ENCODE measurements at regions not wholly inside any gene's neighbourhood (a gene's known extent, or its start where the extent isn't known, plus 50 kb on each side); places are given as distances from the start of the nearest gene placed in this dataset.

- Histone ChIP-seq H3K9ac (ENCODE audit: low read length) (no peak overlapping the region), H3K79me2 (ENCODE audit: low read length) (no peaks in the 10 kb centered on the region), H4K20me1 (ENCODE audit: insufficient read depth, low read length) (no peaks in the 10 kb centered on the region), H3K27ac (ENCODE audit: low read length) (no peak overlapping the region), H3K9me2 (replicated peaks; ENCODE audit: insufficient read depth, low read length) (no peaks in the 10 kb centered on the region), H3K9me3 (replicated peaks; ENCODE audit: insufficient read depth, low read length) (no peaks in the 10 kb centered on the region), H3K4me2 (ENCODE audit: low read depth, low read length) (no peak overlapping the region), H3K36me3 (replicated peaks; ENCODE audit: insufficient read depth, low read length) (no peaks in the 10 kb centered on the region), H3K4me3 (ENCODE audit: low read length) (no peak overlapping the region), H3F3A (ENCODE audit: insufficient read depth, low read length) (no peaks in the 10 kb centered on the region), H2AFZ (ENCODE audit: low read length) (no peak overlapping the region), H3K27me3 (replicated peaks; ENCODE audit: insufficient read depth, low read length) (no peaks in the 10 kb centered on the region), H3K4me1 (ENCODE audit: low read length) (no peaks in the 10 kb centered on the region)
- DNase-seq: no peak
- TF ChIP-seq CTCF (IDR thresholded peaks at IDR 0.05; ENCODE audit: low read length): no peak
- no peak for TF ChIP-seq EZH2phosphoT487 (IDR thresholded peaks at IDR 0.05; ENCODE audit: low read length)
- TF ChIP-seq EZH2 (optimal IDR thresholded peaks at IDR 0.05; ENCODE audit: low read depth, low read length): no peak
Measured at GRCh38 chr9:79801459-79801858, 229.7 kb downstream of the TLE4 start.

DNA sequence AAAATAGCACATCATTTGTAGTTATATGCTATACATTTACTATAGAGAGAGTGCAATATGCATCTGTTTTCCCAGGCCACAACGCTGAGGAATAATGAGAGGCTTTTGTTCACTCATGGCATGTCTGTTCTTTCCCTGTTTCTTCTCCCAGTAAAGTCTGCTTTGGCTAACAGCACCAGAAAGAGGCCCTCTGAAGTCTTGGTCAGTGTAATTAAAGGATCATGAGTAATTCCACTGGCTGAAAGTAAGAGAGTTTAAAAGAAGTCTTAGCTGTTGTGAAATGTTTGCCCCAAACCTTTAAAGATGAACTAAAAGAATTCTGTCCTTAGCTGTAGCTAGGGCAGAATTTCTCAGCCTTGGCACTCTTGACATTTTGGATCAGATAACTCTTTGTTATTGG is 228.8 kb downstream of the TLE4 start:
- H3K9ac ChIP-seq (ENCODE audit: low read length): no peak overlapping the region
- H4K20me1 ChIP-seq (ENCODE audit: insufficient read depth, low read length): no peaks in the 10 kb centered on the region
- no peaks in the 10 kb centered on the region for H3K9me3 ChIP-seq (replicated peaks; ENCODE audit: insufficient read depth, low read length)
- H3K9me2 ChIP-seq (replicated peaks; ENCODE audit: insufficient read depth, low read length): no peaks in the 10 kb centered on the region
- no peaks in the 10 kb centered on the region for H3K79me2 ChIP-seq (ENCODE audit: low read length)
- no peak overlapping the region for H3K27ac ChIP-seq (ENCODE audit: low read length)
- H3K4me1 ChIP-seq (ENCODE audit: low read length): no peaks in the 10 kb centered on the region
- no peaks in the 10 kb centered on the region for H3K27me3 ChIP-seq (replicated peaks; ENCODE audit: insufficient read depth, low read length)
- H3F3A ChIP-seq (ENCODE audit: insufficient read depth, low read length): no peaks in the 10 kb centered on the region
- no peak for DNase-seq
- no peaks in the 10 kb centered on the region for H3K36me3 ChIP-seq (replicated peaks; ENCODE audit: insufficient read depth, low read length)
- H3K4me3 ChIP-seq (ENCODE audit: low read length): no peak overlapping the region
- no peak overlapping the region for H2AFZ ChIP-seq (ENCODE audit: low read length)
- TF ChIP-seq CTCF (IDR thresholded peaks at IDR 0.05; ENCODE audit: low read length): no peak
- no peak for TF ChIP-seq EZH2 (optimal IDR thresholded peaks at IDR 0.05; ENCODE audit: low read depth, low read length)
- TF ChIP-seq EZH2phosphoT487 (IDR thresholded peaks at IDR 0.05; ENCODE audit: low read length): no peak
- no peak overlapping the region for H3K4me2 ChIP-seq (ENCODE audit: low read depth, low read length)

DNA sequence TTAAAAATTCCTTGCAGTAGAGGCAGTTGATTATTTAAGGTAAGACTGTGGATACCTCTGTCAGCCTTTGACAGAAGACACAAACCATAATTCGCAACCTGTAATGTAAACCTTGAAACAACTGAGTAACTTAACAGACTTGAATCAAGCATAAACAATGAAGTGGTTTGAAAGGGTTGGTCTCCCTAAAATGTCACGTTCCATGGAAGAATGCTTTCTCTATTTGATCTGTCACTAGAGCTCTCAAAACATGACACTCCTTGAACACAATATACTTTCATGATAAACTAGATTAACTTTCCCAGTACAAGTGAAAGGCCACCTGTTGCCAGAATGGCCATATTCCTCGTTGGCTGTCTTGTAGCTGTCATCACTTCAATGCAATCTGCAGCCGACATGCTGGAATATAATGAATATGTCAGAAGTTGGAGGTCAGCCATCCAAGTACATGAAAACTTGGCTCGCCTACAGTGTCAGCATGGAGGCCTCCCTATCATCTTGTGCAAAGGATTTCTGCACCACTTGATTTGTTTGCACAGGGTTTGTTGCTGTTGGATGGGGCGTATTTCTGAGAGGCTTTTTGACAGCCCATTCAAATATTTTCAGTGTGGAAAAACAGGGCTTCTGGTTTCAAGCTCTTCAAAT is 228.0 kb downstream of the TLE4 start:
- TF ChIP-seq EZH2 (optimal IDR thresholded peaks at IDR 0.05; ENCODE audit: low read depth, low read length): no peak
- Histone ChIP-seq H3K27ac (ENCODE audit: low read length) (no peak overlapping the region), H3K9ac (ENCODE audit: low read length) (no peak overlapping the region), H3K4me1 (ENCODE audit: low read length) (no peaks in the 10 kb centered on the region), H3K36me3 (replicated peaks; ENCODE audit: insufficient read depth, low read length) (no peaks in the 10 kb centered on the region), H4K20me1 (ENCODE audit: insufficient read depth, low read length) (no peaks in the 10 kb centered on the region), H3K27me3 (replicated peaks; ENCODE audit: insufficient read depth, low read length) (no peaks in the 10 kb centered on the region), H3F3A (ENCODE audit: insufficient read depth, low read length) (no peaks in the 10 kb centered on the region), H3K4me3 (ENCODE audit: low read length) (no peak overlapping the region), H3K79me2 (ENCODE audit: low read length) (no peaks in the 10 kb centered on the region), H3K4me2 (ENCODE audit: low read depth, low read length) (no peak overlapping the region), H3K9me2 (replicated peaks; ENCODE audit: insufficient read depth, low read length) (no peaks in the 10 kb centered on the region), H3K9me3 (replicated peaks; ENCODE audit: insufficient read depth, low read length) (no peaks in the 10 kb centered on the region), H2AFZ (ENCODE audit: low read length) (no peak overlapping the region)
- DNase-seq: no peak

DNA sequence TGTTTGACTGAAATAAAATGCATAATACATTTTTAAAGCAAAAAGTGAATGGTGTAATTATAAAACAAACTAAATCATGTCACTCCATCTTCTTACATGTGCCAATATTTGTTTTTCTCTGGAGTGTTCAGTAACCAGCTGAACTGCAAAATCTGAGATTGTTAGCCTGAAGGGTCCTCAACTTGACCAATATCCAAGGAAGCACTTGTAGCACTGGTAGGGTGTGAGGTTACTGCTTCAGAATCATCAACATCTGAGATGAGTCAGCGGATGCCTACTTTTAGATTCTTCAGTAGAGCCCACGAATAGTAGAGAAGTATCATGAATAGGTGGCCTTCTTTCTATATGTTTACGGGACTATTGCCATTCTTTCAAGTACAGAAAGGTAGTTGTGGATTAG is 226.7 kb downstream of the TLE4 start:
- Histone ChIP-seq H3K27ac (ENCODE audit: low read length) (no peak overlapping the region), H3K4me3 (ENCODE audit: low read length) (no peak overlapping the region), H4K20me1 (ENCODE audit: insufficient read depth, low read length) (no peaks in the 10 kb centered on the region), H3K27me3 (replicated peaks; ENCODE audit: insufficient read depth, low read length) (no peaks in the 10 kb centered on the region), H3K9me2 (replicated peaks; ENCODE audit: insufficient read depth, low read length) (no peaks in the 10 kb centered on the region), H3K4me2 (ENCODE audit: low read depth, low read length) (no peak overlapping the region), H3K36me3 (replicated peaks; ENCODE audit: insufficient read depth, low read length) (no peaks in the 10 kb centered on the region), H3F3A (ENCODE audit: insufficient read depth, low read length) (no peaks in the 10 kb centered on the region), H3K9ac (ENCODE audit: low read length) (no peak overlapping the region), H3K4me1 (ENCODE audit: low read length) (no peaks in the 10 kb centered on the region), H2AFZ (ENCODE audit: low read length) (no peak overlapping the region), H3K79me2 (ENCODE audit: low read length) (no peaks in the 10 kb centered on the region), H3K9me3 (replicated peaks; ENCODE audit: insufficient read depth, low read length) (no peaks in the 10 kb centered on the region)
- TF ChIP-seq EZH2 (optimal IDR thresholded peaks at IDR 0.05; ENCODE audit: low read depth, low read length) (no peak), EZH2phosphoT487 (IDR thresholded peaks at IDR 0.05; ENCODE audit: low read length) (no peak)
- no peak for DNase-seq
